Vagina (tissue), 2 donors: ENCODE measurements at regions not wholly inside any gene's neighbourhood (a gene's known extent, or its start where the extent isn't known, plus 50 kb on each side); places are given as distances from the start of the nearest gene placed in this dataset.

Experiments
- DNase-seq, 2 donors: peaks; one replicate each; pipeline ENCODE4 v3.0.0-alpha.2; 2017; ENCODE audit errors: extremely low spot score in 2 of 2
- H3K27ac ChIP-seq: fragments of 200-600 bp; sonication (generic); one replicate; pipeline ENCODE4 v1.5.1; 2019
- H3K27me3 ChIP-seq: fragments of 200-600 bp; sonication (generic); one replicate; pipeline ENCODE4 v1.5.1; 2019
- H3K36me3 ChIP-seq, 2 donors: fragments of 200-600 bp; sonication (generic); one replicate each; pipeline ENCODE4 v1.5.1; 2017 to 2019
- H3K4me1 ChIP-seq: fragments of 200-600 bp; sonication (generic); one replicate; pipeline ENCODE4 v1.5.1; 2019
- H3K4me3 ChIP-seq, 2 donors: fragments of 200-600 bp; sonication (generic); 1 replicate in 1 of 2; 2 replicates in 1 of 2; pipeline ENCODE4 v1.5.1; 2016 to 2019
- H3K9me3 ChIP-seq: fragments of 200-600 bp; sonication (generic); one replicate; pipeline ENCODE4 v1.5.1; 2019
- POLR2A ChIP-seq, 2 donors: fragments of 450-650 bp; IDR thresholded peaks; one replicate each; pipeline ENCODE4 v1.6.1; 2017; ENCODE audit warnings: antibody characterized with exemption in 2 of 2, mild to moderate bottlenecking in 2 of 2, moderate library complexity in 2 of 2
- POLR2AphosphoS5 ChIP-seq, 2 donors: sonication (generic); formaldehyde crosslinking; IDR thresholded peaks; one replicate each; pipeline ENCODE4 v1.9.0; 2017; ENCODE audit warnings: antibody characterized with exemption in 2 of 2, mild to moderate bottlenecking in 2 of 2, low read depth in 1 of 2; ENCODE audit not compliant: insufficient read depth in 1 of 2
- intact Hi-C: fragments of 100-400 bp; cut with DNase I; formaldehyde crosslinking; loops from one replicate; pipeline ENCODE4 v1.15.1; 2023
- TF ChIP-seq, protein P1 (sequence below), 3 experiments: fragments of 450-650 bp in 2 of 3; fragments of 200-600 bp in 1 of 3; sonication (generic) in 1 of 3; IDR thresholded peaks; one replicate each; pipeline ENCODE4 v1.5.1; 2017 to 2019; ENCODE audit warnings: antibody characterized with exemption in 3 of 3, mild to moderate bottlenecking in 2 of 3, moderate library complexity in 2 of 3

DNA sequence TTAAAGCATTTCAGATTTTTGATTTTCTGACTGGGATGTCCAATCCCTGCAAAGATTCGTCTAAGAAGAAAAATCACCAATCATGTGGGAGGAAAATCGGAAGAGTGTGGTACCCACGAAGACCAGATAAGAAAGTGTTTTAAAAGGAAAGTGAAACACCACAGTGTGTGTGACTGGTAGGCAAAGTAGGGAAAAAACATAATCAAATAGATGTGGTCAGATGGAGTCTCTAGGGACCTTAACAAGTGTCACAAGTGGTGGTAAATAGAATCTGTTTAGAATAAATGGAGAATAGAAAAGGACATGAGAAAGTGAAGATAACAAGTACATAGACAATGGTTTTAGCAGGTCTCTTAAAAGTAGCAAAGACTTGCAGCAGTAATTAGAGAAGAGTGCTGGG is 154.6 kb downstream of the SLC30A10 start:
- Histone ChIP-seq H3K27ac (no peak overlapping the region), H3K36me3 (no peaks in the 10 kb centered on the region), H3K4me3 (no peak overlapping the region), H3K27me3 (no peaks in the 10 kb centered on the region), H3K9me3 (no peaks in the 10 kb centered on the region), H3K4me1 (no peaks in the 10 kb centered on the region)
- no peak for DNase-seq
- intact Hi-C loops: no loop called here
- TF ChIP-seq, protein P1, sequence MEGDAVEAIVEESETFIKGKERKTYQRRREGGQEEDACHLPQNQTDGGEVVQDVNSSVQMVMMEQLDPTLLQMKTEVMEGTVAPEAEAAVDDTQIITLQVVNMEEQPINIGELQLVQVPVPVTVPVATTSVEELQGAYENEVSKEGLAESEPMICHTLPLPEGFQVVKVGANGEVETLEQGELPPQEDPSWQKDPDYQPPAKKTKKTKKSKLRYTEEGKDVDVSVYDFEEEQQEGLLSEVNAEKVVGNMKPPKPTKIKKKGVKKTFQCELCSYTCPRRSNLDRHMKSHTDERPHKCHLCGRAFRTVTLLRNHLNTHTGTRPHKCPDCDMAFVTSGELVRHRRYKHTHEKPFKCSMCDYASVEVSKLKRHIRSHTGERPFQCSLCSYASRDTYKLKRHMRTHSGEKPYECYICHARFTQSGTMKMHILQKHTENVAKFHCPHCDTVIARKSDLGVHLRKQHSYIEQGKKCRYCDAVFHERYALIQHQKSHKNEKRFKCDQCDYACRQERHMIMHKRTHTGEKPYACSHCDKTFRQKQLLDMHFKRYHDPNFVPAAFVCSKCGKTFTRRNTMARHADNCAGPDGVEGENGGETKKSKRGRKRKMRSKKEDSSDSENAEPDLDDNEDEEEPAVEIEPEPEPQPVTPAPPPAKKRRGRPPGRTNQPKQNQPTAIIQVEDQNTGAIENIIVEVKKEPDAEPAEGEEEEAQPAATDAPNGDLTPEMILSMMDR (IDR thresholded peaks at IDR 0.05): no peak
- TF ChIP-seq POLR2AphosphoS5 (IDR thresholded peaks at IDR 0.05; ENCODE audit: insufficient read depth in 1 of 2, low read depth in 1 of 2): no peak

DNA sequence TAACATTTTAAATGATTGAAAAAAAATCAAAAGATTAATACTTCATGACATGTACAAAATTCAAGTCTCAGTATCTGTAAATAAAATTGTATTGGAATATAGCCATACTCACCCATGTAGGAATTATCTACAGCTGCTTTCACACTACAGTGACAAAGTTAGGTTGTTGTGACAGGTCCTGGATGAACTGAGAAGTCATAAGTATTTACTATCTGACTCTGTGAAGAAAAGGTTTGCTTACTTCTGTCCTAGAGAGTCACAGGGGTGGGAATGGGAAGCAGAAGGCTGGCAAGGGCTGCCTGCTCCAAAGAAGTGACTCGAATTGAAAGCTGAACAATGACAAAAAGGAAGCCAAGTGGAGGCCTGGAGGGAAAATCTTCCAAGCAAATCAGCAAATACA is 155.2 kb downstream of the SLC30A10 start:
- TF ChIP-seq POLR2AphosphoS5 (IDR thresholded peaks at IDR 0.05; ENCODE audit: insufficient read depth in 1 of 2, low read depth in 1 of 2) (no peak), POLR2A (IDR thresholded peaks at IDR 0.05) (no peak)
- TF ChIP-seq, protein P1 (IDR thresholded peaks at IDR 0.05): no peak
- no peaks in the 10 kb centered on the region for H3K36me3 ChIP-seq
- intact Hi-C loops: no loop called here
- no peaks in the 10 kb centered on the region for H3K4me1 ChIP-seq
- no peaks in the 10 kb centered on the region for H3K9me3 ChIP-seq
- no peak overlapping the region for H3K27ac ChIP-seq
- no peak overlapping the region for H3K4me3 ChIP-seq
- no peak for DNase-seq
- no peaks in the 10 kb centered on the region for H3K27me3 ChIP-seq

DNA sequence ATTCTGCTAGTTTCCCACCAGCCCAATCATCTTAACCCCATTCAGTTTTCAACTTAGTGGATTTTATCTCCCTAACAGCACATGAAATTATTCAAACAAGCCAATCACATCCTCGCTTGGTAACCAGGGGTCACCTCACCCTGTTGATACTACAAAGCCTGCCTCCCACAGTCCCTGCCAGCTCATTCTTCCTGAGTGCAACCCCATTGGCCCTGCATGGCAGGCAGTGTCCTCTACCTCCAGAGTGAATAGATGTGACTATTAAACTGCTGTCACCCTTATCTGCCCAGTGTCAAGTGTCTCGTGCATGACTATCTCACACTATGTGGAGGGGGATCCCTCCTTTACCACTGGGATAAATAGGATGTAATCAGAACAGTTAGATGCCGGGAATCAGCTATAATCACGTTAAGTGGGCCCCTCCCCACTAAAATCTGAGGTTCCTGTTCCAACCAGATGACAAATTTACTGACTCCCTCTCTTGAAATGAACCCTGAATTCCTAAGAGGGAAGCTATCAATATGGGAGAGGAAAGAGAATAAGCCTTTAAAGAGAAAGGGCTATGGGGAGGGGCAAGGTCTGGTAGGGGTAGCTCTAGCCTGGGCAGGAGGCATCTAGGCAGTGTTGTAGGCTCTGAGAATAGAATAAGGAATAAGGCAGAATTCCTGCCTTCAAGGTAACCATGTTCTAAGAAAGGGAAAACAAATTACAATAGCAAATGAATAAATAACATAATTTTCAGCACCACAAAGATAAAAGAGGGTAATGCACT is 155.9 kb downstream of the SLC30A10 start:
- H3K36me3 ChIP-seq: no peaks in the 10 kb centered on the region
- no peaks in the 10 kb centered on the region for H3K27me3 ChIP-seq
- H3K9me3 ChIP-seq: no peaks in the 10 kb centered on the region
- no peak overlapping the region for H3K27ac ChIP-seq
- H3K4me1 ChIP-seq: no peaks in the 10 kb centered on the region
- no peak for DNase-seq
- intact Hi-C loops: no loop called here
- TF ChIP-seq POLR2AphosphoS5 (IDR thresholded peaks at IDR 0.05; ENCODE audit: insufficient read depth in 1 of 2, low read depth in 1 of 2): no peak
- TF ChIP-seq, protein P1 (IDR thresholded peaks at IDR 0.05): no peak
- no peak for TF ChIP-seq POLR2A (IDR thresholded peaks at IDR 0.05)
- H3K4me3 ChIP-seq: no peak overlapping the region

DNA sequence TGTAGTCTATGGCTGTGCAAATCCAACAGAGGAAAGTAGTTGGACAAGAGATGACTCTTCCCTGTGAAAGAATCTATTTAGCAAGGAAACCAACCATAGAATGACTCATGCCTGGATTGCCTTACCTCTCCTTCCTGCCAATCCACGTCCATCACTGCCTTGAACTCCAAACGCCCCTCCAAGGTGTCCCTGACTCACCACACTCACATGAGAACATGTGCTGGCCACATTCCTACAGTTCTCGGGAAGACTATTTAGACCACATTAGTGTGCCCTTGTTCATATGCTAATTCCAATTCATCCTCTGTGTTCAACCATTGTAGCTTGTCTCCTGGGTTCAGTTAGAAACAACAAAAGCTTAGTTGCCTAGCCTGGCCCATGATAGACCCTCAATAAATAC is 157.3 kb downstream of the SLC30A10 start:
- Histone ChIP-seq H3K4me1 (no peaks in the 10 kb centered on the region), H3K4me3 (no peak overlapping the region), H3K36me3 (no peaks in the 10 kb centered on the region), H3K9me3 (no peaks in the 10 kb centered on the region), H3K27ac (no peak overlapping the region), H3K27me3 (no peaks in the 10 kb centered on the region)
- intact Hi-C loops: no loop called here
- no peak for DNase-seq
- TF ChIP-seq, protein P1 (IDR thresholded peaks at IDR 0.05): no peak
- TF ChIP-seq POLR2AphosphoS5 (IDR thresholded peaks at IDR 0.05; ENCODE audit: insufficient read depth in 1 of 2, low read depth in 1 of 2): no peak
- TF ChIP-seq POLR2A (IDR thresholded peaks at IDR 0.05): no peak

DNA sequence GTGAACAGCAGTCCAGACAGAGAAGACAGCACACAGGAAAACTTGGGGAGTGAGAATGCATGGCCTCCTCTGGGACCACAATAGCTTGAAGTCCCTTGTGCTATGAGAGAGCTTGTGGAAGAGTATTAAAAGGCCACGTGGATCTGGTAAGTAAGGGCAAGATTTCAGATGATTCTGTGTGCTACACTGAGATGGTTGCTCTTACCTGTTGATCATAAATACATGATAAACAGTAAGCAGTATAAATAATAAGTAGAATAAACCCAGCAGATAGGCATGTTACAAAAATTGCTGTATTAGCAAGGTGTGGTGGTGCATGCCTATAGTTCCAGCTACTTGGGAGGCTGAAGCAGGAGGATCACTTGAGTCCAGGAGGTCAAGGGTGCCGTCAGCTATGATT is 150.4 kb upstream of the ZC3H11B start:
- no peaks in the 10 kb centered on the region for H3K9me3 ChIP-seq
- H3K36me3 ChIP-seq: no peaks in the 10 kb centered on the region
- H3K4me1 ChIP-seq: no peaks in the 10 kb centered on the region
- intact Hi-C loops: no loop called here
- no peak for TF ChIP-seq POLR2A (IDR thresholded peaks at IDR 0.05)
- TF ChIP-seq POLR2AphosphoS5 (IDR thresholded peaks at IDR 0.05; ENCODE audit: insufficient read depth in 1 of 2, low read depth in 1 of 2): no peak
- TF ChIP-seq, protein P1 (IDR thresholded peaks at IDR 0.05): no peak
- no peaks in the 10 kb centered on the region for H3K27me3 ChIP-seq
- H3K4me3 ChIP-seq: no peak overlapping the region
- no peak for DNase-seq
- no peak overlapping the region for H3K27ac ChIP-seq
